ENCODE measurements at regions not wholly inside any gene's neighbourhood (a gene's known extent, or its start where the extent isn't known, plus 50 kb on each side); places are given as distances from the start of the nearest gene placed in this dataset.

DNA sequence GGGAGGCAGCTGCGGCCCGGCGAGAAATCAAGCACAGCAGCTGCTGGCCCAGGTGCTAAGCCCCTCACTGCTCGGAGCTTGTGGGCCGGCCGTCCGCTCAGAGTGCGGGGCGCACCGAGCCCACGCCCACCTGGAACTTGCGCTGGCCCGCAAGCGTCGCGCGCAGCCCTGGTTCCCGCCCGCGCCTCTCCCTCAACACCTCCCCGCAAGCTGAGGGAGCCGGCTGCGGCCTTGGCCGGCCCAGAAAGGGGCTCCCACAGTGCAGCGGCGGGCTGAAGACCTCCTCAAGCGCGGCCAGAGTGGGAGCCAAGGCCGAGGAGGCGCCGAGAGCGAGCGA, 92.9 kb downstream of the HAPSTR1 start:
- TF ChIP-seq, protein P1, sequence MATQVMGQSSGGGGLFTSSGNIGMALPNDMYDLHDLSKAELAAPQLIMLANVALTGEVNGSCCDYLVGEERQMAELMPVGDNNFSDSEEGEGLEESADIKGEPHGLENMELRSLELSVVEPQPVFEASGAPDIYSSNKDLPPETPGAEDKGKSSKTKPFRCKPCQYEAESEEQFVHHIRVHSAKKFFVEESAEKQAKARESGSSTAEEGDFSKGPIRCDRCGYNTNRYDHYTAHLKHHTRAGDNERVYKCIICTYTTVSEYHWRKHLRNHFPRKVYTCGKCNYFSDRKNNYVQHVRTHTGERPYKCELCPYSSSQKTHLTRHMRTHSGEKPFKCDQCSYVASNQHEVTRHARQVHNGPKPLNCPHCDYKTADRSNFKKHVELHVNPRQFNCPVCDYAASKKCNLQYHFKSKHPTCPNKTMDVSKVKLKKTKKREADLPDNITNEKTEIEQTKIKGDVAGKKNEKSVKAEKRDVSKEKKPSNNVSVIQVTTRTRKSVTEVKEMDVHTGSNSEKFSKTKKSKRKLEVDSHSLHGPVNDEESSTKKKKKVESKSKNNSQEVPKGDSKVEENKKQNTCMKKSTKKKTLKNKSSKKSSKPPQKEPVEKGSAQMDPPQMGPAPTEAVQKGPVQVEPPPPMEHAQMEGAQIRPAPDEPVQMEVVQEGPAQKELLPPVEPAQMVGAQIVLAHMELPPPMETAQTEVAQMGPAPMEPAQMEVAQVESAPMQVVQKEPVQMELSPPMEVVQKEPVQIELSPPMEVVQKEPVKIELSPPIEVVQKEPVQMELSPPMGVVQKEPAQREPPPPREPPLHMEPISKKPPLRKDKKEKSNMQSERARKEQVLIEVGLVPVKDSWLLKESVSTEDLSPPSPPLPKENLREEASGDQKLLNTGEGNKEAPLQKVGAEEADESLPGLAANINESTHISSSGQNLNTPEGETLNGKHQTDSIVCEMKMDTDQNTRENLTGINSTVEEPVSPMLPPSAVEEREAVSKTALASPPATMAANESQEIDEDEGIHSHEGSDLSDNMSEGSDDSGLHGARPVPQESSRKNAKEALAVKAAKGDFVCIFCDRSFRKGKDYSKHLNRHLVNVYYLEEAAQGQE (tag by site-specific recombination; IDR thresholded peaks at IDR 0.05), result no peak
- TF ChIP-seq, protein P2, sequence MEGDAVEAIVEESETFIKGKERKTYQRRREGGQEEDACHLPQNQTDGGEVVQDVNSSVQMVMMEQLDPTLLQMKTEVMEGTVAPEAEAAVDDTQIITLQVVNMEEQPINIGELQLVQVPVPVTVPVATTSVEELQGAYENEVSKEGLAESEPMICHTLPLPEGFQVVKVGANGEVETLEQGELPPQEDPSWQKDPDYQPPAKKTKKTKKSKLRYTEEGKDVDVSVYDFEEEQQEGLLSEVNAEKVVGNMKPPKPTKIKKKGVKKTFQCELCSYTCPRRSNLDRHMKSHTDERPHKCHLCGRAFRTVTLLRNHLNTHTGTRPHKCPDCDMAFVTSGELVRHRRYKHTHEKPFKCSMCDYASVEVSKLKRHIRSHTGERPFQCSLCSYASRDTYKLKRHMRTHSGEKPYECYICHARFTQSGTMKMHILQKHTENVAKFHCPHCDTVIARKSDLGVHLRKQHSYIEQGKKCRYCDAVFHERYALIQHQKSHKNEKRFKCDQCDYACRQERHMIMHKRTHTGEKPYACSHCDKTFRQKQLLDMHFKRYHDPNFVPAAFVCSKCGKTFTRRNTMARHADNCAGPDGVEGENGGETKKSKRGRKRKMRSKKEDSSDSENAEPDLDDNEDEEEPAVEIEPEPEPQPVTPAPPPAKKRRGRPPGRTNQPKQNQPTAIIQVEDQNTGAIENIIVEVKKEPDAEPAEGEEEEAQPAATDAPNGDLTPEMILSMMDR (tag by site-specific recombination; IDR thresholded peaks at IDR 0.05), result no peak
- TF ChIP-seq SETDB1 (IDR thresholded peaks at IDR 0.05; ENCODE audit: insufficient read length, low read length) (no peak), KLF1 (tag by site-specific recombination; IDR thresholded peaks at IDR 0.05) (no peak), ZNF837 (tag by site-specific recombination; IDR thresholded peaks at IDR 0.05) (no peak), ZNF140 (tag by site-specific recombination; IDR thresholded peaks at IDR 0.05) (no peak), ZNF596 (tag by site-specific recombination; IDR thresholded peaks at IDR 0.05) (no peak), YY1 (tag by site-specific recombination; IDR thresholded peaks at IDR 0.05) (no peak), ZNF146 (tag by site-specific recombination; IDR thresholded peaks at IDR 0.05) (no peak), ZNF747 (tag by site-specific recombination; IDR thresholded peaks at IDR 0.05) (no peak), SP7 (tag by site-specific recombination; IDR thresholded peaks at IDR 0.05) (no peak), ZBTB21 (tag by site-specific recombination; IDR thresholded peaks at IDR 0.05) (no peak), KLF9 (tag by site-specific recombination; IDR thresholded peaks at IDR 0.05; ENCODE audit: low read depth) (no peak), ZNF629 (tag by site-specific recombination; IDR thresholded peaks at IDR 0.05) (no peak)
